COLO829 (cell line): ENCODE measurements at regions not wholly inside any gene's neighbourhood (a gene's known extent, or its start where the extent isn't known, plus 50 kb on each side); places are given as distances from the start of the nearest gene placed in this dataset.

Experiments
- DNase-seq: peaks from one replicate; pipeline ENCODE4 v3.0.0; 2012; ENCODE audit warnings: low spot score

GRCh38 chr14:94717808-94718207 is 52.1 kb downstream of the GSC start:
- no peak for DNase-seq

DNA sequence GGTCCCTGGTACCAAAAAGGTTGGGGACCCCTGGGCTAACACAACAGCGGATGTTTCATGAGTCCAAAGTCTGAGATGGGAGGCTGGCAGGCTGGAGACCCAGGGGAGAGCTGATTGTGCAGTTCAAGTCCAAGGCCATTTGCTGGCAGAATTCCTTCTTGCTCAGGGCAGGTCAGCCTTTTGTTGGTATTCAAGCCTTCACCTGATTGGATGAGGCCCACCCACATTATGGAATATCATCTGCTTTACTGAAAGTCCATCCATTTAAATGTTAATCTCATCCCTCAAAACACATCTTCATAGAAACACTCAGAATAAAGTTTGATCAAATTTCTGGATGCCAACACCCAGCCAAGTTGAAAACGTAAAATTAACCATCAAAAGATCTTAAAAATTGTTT is 52.9 kb downstream of the GSC start:
- no peak for DNase-seq

GRCh38 chr14:94713115-94713514 is 56.8 kb downstream of the GSC start:
- no peak for DNase-seq

DNA sequence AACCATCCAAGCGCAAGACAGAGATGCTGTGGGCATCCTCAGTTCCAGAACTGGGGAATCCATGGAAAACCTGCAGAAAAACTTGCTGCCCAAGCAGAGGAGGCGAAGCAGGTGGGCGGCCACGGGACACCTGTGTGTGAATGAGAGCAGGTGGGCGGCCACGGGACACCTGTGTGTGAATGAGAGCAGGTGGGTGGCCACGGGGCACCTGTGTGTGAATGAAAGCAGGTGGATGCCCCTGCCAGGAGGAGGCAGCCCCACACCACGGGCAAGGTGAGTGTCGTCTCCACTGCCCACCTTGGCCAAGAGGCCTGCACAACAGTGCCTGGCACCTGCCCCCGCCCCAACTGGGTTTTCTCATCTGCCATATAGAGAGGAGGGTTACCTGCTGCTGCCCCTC is 59.2 kb downstream of the GSC start:
- DNase-seq: no peak

GRCh38 chr14:94707494-94707893 is 62.4 kb downstream of the GSC start:
- DNase-seq: no peak

GRCh38 chr14:94706133-94706532 is 63.8 kb downstream of the GSC start:
- no peak for DNase-seq

- DNase-seq: no peak
These were observed 67.3 kb downstream of the GSC start for GRCh38 chr14:94702629-94703028.

DNA sequence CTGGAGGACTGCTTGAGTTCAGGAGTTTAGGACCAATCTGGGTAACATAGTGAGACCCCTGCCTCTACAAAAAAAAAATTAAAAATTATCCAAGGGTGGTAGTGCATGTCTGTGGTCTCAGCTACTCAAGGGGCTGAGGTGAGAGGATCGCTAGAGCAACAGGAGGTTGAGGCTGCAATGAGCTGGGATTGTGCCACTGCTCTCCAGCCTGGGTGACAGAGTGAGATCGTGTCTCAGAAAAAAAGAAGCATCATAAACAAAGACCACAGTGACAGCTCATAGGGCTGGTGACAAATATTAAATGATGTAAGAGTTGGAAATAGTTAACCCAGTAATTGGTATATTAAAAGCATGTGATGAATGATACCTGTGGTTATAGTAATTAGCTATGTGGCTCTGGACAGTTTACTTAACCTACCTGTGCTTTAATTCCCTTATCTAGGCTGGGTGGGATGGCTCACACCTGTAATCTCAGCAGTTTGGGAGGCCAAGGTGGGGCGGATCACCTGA is 68.0 kb downstream of the GSC start:
- no peak for DNase-seq

- DNase-seq: no peak
These were observed 69.6 kb downstream of the GSC start for GRCh38 chr14:94700336-94700735.

- no peak for DNase-seq
These were observed 70.1 kb downstream of the GSC start for GRCh38 chr14:94699831-94700230.

DNA sequence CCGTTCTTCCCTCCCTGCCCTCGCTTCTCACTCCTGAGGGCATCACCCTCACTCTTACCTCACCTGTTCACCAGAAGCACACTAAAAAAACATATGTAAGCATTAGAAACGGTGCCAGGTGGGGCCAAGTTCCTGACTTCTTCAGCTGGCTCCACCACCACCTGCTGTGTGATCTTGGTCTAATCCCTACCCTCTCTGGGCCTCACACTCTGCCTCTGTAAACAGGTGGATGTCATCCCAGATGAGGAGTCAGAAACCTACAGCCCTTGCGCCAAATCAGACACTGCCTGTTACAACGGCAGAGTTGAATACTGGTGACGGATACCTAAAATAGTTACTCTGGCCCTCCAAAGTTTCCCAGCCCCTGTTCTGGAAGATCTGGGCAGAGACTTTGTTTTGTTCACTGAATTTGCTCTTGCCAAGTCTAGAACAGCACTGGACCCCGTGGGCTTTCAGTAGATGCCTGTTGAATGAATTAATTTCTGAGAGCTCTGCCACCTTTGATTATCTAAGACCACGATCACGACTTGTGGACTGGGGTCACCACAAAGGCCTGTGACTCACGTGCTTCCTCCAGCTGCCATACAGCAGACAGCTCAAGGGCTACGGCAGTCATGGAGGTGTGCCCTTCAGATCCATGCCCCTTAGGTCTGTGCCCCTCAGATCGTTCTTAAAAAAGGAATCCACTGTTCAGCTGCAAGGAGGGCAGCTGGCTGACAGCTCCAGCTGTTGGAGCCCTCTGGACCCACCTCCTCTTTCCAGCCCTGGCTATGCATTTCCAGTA is 71.9 kb downstream of the GSC start:
- DNase-seq: no peak

GRCh38 chr14:94696518-94696917 is 73.4 kb downstream of the GSC start:
- no peak for DNase-seq

DNA sequence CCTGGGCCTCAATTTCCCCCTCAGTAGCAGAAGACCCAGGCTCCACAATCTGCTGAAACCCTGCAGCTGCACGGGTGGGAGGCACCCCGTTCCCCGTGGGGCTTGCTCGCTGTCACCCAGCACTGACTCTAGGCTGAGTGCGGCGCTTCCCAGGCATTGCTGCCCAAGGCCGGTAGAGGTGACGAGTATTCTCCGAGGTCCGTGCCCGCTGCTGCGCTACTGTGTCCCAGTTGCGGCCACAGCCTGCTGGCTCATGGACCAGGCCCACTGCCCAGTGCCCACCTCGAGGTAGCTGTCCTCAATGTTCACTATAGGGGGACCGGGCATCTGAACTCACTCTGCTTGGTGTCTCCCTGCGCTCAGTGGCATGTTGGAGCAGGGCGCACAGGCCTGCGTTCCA is 74.7 kb downstream of the GSC start:
- no peak for DNase-seq

DNA sequence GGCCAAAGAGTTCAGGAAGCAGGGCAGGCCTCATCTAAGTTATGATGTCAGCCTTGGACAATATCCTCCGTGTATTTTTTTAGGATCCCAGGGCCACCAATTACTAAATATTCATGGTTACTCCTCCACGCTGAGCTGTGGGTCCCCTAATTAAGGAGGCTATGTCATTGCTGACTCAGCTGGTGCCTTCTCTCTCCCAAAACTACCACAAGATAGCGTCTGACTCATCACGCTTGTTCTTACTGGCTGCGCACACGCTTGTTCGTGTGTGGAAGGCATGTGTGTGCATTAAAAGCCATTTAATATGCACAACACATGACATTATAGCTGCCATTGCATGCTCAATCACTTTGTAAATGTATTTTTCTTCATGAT is 78.3 kb downstream of the GSC start:
- no peak for DNase-seq

- no peak for DNase-seq
These were observed 78.8 kb downstream of the GSC start for GRCh38 chr14:94690896-94691659.

DNA sequence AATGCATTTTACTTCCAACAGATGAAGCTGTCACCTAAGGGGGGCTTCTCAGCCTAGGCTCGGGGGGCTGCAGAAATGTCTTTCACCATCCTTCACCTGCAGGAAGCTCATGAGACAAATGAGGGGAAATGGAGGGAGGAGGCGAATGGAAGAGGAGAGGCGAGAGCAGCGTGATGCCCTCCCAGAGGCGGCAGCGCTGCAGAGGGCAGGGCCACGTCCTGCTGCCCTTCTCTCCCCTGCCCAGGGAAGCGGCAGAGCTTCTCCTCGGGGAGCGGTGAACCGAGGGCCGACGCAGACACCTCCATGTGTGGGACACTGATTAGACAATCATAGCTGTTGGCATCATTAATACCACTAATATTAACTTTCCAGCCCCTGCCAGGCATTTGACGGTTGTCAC is 78.3 kb downstream of the SERPINA3 start:
- DNase-seq: no peak

DNA sequence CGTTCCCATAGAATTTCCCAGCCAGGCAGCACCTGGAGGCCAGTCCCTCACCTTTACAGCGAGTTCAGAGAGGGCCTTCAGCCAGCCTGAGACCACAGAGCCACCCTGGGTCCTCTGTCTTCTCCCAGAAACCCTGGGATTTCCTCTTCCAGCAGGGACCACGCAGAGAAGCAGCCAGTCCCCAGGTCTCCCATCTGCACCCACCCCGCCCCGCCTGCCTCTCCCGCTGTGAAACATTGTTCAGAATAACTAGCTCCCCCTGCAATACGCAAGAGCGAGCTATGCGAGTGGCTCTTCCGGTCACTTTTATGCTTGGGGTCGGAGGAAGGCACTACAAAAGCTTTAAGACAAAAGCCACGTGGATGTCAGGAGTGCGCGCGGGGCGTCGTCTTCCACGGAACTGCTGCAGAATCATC is 77.8 kb downstream of the SERPINA3 start:
- DNase-seq: no peak

DNA sequence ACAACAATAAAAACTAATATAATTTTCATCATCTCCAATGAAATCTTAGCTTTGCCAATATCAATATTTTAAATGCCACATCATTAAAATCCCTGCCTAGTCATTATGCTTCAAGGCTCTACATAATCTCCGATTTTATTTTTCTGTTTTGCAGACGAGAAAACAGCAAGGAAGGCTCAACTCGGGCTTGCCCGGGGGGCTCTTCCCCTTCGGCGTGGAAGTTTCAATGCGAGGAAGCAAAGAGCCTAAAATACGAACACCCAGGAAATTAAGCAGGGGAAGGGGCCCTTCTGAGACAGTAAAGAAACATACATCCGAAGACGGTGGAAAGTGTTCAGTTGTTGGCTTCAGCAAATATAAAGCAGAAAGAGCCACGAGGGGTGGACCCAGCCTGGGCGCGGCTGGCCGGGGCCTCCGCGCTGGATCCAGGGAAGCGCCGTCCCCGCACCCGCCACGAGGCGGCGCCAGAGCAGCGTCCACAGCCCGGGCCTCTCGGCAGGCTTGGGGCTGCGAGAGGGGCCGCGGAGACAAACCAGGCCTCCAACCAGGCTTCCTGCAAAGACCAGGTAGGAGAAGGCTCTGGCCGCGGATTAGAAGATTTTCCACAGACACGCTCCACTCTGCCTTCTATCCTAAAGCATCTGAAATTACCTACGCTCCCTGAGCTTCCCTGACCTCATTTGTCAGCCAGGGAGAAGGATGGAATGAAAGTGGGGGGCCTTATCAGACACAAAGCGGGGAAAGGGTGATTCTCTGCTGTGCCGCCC is 77.2 kb downstream of the SERPINA3 start:
- DNase-seq: peak; percentile 45

GRCh38 chr14:94686511-94687160 is 74.4 kb downstream of the SERPINA3 start:
- no peak for DNase-seq

- no peak for DNase-seq
These were observed 73.7 kb downstream of the SERPINA3 start for GRCh38 chr14:94685681-94686485.

DNA sequence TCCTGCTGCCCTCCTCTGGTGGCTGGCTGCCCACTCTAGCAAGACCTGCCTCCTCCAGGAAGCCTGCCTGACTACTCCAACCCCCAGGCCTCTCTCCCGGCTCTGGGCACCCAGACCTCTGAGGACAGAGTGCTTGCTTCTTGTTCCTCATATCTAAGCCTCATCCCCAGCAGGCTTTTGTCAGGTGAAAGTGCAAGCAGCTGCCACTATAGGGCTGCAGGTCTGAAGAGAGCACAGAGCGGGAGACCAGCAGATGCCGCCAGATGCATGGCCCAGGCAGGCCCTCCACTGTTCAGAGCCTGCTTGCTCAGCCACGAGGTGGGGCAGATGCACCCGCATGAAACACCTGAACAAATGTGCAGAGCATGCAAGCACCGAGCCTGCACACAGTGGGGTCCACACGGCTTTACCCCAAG is 73.0 kb downstream of the SERPINA3 start:
- no peak for DNase-seq
